ENCODE measurements at regions not wholly inside any gene's neighbourhood (a gene's known extent, or its start where the extent isn't known, plus 50 kb on each side); places are given as distances from the start of the nearest gene placed in this dataset.

DNA sequence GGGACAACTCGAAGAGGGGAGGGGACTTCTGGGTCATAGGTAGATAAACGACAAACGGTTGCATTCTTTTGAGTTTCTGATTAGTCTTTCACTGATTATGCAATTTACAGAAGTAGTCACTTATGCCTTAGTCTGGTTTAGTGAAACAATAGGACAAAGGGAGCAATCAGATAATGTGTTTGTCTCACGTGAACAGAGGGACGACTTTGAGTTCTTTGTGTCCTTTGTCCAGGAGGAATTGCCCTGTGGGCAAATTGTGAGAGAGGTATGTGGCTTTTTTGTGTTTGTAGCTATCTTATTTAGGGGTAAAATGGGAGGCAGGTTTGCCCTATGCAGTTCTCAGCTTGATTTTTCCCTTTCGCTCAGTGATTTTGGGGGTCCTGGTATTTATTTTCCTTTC lies 362.9 kb upstream of the PCDH20 start:
- TF ChIP-seq, protein P1, sequence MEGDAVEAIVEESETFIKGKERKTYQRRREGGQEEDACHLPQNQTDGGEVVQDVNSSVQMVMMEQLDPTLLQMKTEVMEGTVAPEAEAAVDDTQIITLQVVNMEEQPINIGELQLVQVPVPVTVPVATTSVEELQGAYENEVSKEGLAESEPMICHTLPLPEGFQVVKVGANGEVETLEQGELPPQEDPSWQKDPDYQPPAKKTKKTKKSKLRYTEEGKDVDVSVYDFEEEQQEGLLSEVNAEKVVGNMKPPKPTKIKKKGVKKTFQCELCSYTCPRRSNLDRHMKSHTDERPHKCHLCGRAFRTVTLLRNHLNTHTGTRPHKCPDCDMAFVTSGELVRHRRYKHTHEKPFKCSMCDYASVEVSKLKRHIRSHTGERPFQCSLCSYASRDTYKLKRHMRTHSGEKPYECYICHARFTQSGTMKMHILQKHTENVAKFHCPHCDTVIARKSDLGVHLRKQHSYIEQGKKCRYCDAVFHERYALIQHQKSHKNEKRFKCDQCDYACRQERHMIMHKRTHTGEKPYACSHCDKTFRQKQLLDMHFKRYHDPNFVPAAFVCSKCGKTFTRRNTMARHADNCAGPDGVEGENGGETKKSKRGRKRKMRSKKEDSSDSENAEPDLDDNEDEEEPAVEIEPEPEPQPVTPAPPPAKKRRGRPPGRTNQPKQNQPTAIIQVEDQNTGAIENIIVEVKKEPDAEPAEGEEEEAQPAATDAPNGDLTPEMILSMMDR (IDR thresholded peaks at IDR 0.05; ENCODE audit: control extremely low read depth, extremely low read depth, low read depth, missing control alignments), result no peak

GRCh38 chr13:61777899-61778298 lies 362.2 kb upstream of the PCDH20 start:
- DNase-seq (ENCODE audit: extremely low spot score), result no peak
- ChIA-PET POLR2A (no interaction called here), CTCF (interaction anchor here (1.0 kb wide), 1 partner anchor 9 kb away, joined by 3 read pairs; no protein-coding TSS in a partner anchor)
- TF ChIP-seq, protein P1 (IDR thresholded peaks at IDR 0.05; ENCODE audit: control extremely low read depth, extremely low read depth, low read depth, missing control alignments), result no peak

More for the DNA sequence above, 362.9 kb upstream of the PCDH20 start:
- CTCF ChIA-PET, result no interaction called here
- POLR2A ChIA-PET, result no interaction called here
- DNase-seq (ENCODE audit: extremely low spot score), result no peak

- no peak for DNase-seq (ENCODE audit: extremely low spot score)
- ChIA-PET POLR2A (no interaction called here), CTCF (interaction anchor here (0.9 to 1.0 kb wide), 2 partner anchors 10 to 14 kb away, joined by 3 read pairs; no protein-coding TSS in a partner anchor)
- TF ChIP-seq, protein P1 (IDR thresholded peaks at IDR 0.05; ENCODE audit: control extremely low read depth, extremely low read depth, low read depth, missing control alignments), result no peak
Observed at GRCh38 chr13:61777271-61777670, 361.6 kb upstream of the PCDH20 start.

- ChIA-PET POLR2A (no interaction called here), CTCF (no interaction called here)
- no peak for DNase-seq (ENCODE audit: extremely low spot score)
- TF ChIP-seq, protein P1 (IDR thresholded peaks at IDR 0.05; ENCODE audit: control extremely low read depth, extremely low read depth, low read depth, missing control alignments), result no peak
Observed at GRCh38 chr13:61774903-61775302, 359.3 kb upstream of the PCDH20 start.

GRCh38 chr13:61770681-61771080 lies 355.0 kb upstream of the PCDH20 start:
- POLR2A ChIA-PET, result no interaction called here
- CTCF ChIA-PET, result no interaction called here
- TF ChIP-seq, protein P1 (IDR thresholded peaks at IDR 0.05; ENCODE audit: control extremely low read depth, extremely low read depth, low read depth, missing control alignments), result no peak
- no peak for DNase-seq (ENCODE audit: extremely low spot score)

DNA sequence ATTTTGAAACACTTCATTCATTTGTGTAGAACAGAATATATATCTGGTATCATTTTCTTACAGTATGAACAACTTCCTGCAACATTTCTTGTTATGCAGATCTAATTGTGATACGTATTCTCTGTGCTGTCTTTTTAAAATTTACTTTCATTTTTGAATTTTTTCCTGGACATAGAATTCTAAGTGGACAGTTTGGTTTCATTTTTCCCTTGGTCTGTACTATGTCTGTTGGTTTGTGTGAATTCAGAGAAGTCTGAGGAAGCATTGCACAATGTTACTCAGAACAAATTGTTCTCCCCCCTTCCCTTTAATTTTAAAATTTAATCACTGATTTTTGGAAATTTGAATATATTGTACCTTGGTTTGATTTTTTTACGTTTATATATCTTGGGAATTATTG lies 352.5 kb upstream of the PCDH20 start:
- ChIA-PET CTCF (no interaction called here), POLR2A (no interaction called here)
- TF ChIP-seq, protein P1 (IDR thresholded peaks at IDR 0.05; ENCODE audit: control extremely low read depth, extremely low read depth, low read depth, missing control alignments), result no peak
- no peak for DNase-seq (ENCODE audit: extremely low spot score)

GRCh38 chr13:61766667-61767058 lies 351.0 kb upstream of the PCDH20 start:
- ChIA-PET CTCF (no interaction called here), POLR2A (no interaction called here)
- no peak for DNase-seq (ENCODE audit: extremely low spot score)
- TF ChIP-seq, protein P1 (IDR thresholded peaks at IDR 0.05; ENCODE audit: control extremely low read depth, extremely low read depth, low read depth, missing control alignments), result no peak
